C4-2B (cell line): ENCODE measurements at regions not wholly inside any gene's neighbourhood (a gene's known extent, or its start where the extent isn't known, plus 50 kb on each side); places are given as distances from the start of the nearest gene placed in this dataset.

Source experiments
- ZFX ChIP-seq: fragments of 450-650 bp; IDR thresholded peaks from 2 replicates; pipeline ENCODE4 v1.6.1; 2017
- TF ChIP-seq, protein P1 (sequence below): fragments of 450-650 bp; conservative IDR thresholded peaks from 2 replicates; pipeline ENCODE4 v1.5.1; 2017; ENCODE audit warnings: mild to moderate bottlenecking

- no peak for TF ChIP-seq ZFX
- TF ChIP-seq, protein P1, sequence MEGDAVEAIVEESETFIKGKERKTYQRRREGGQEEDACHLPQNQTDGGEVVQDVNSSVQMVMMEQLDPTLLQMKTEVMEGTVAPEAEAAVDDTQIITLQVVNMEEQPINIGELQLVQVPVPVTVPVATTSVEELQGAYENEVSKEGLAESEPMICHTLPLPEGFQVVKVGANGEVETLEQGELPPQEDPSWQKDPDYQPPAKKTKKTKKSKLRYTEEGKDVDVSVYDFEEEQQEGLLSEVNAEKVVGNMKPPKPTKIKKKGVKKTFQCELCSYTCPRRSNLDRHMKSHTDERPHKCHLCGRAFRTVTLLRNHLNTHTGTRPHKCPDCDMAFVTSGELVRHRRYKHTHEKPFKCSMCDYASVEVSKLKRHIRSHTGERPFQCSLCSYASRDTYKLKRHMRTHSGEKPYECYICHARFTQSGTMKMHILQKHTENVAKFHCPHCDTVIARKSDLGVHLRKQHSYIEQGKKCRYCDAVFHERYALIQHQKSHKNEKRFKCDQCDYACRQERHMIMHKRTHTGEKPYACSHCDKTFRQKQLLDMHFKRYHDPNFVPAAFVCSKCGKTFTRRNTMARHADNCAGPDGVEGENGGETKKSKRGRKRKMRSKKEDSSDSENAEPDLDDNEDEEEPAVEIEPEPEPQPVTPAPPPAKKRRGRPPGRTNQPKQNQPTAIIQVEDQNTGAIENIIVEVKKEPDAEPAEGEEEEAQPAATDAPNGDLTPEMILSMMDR: no peak
Measured at GRCh38 chr15:69823223-69823907, 274.4 kb downstream of the TLE3 start.
